GM19328 (cell line): ENCODE measurements at regions not wholly inside any gene's neighbourhood (a gene's known extent, or its start where the extent isn't known, plus 50 kb on each side); places are given as distances from the start of the nearest gene placed in this dataset.
"Not testable (repeated sequence)": the region's sequence is repeated elsewhere in the genome, so short reads cannot be mapped to it uniquely, and the experiment has no call there.

Experiments used
- ATAC-seq: cut with Tn5 transposase; IDR thresholded peaks from one replicate; pipeline ENCODE4 v1.9.1; 2021; ENCODE audit warnings: mild to moderate bottlenecking, moderate library complexity; ENCODE audit not compliant: unreplicated experiment

DNA sequence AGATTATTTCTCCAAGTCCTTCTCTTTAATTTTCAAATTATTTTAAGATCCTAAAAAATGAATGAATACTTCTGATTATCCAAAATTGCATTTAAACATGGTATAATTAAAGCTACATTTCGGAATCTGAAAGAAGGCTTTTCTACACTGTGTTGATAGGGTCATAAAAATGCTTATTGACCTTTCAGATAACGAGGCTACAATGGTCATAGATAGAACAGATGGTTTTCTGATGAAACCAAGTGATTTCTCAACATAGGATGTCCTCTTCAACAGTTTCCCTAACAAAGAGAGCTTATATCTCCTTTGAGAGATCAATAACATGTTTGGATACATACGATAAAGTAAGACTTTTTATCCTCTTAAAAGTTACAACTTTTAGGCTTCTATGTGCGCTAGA, 201.1 kb downstream of the PTH2R start:
- no peak for ATAC-seq

DNA sequence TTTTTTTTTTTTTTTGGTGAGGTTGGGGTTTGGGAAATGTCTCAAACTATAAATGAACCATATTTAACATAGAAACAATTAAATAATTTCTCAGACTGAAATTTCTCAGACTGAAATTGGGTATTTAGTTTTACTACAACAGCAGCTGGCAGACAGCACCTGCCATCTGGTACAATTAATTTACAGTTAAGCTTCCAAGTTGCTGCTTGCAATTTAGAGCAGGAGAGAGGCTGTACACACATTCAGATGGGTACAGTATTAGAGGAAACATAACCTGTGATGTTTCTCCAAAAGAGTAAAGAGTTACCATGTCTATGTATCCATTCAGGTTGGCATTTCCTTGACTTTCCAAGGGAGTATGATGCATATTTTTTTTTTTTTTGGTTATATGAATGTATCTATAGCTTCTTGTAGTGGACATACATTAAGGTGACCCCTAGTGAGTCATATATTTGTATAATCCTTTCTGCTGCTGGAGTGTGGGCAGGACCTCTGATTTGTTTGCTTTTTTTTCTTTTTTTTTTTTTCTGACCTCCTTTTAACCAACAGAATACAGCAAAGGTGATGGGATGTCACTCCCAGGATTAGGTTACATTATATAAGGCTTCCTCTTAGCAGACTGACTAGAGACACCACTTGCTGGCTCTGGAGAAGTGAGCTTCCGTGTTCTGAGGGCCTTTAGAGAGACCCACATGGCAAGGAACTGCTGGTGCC, 201.7 kb downstream of the PTH2R start:
- no peak for ATAC-seq

DNA sequence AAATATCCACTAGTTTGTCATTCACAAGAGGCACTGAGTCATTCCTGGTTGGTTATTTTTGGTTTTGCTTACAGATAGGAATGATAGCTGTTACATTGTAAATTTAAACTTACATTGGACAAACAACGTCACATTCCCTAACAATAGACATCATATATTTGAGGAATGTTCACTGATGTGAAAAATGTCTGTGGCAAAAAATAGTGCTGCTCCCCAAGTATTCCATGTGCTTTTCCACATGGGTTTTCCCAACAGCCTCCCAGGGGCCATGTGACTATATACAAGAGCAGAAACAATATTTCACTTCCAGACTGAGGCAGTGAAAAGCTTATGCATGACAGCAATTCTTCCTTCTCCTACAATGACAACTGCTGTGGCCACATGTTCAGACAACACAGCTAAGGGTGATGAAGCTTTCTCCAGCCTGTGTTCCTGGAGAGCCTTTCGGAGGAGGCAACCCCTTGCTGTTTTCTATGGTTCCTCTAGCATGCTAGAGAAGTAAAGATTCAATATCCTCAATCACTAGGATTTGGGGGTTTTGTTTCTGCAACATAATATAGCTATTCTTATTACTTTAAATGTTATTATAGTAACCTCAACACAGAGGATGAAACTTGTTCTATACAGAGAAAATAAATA, 202.7 kb downstream of the PTH2R start:
- ATAC-seq: no peak

DNA sequence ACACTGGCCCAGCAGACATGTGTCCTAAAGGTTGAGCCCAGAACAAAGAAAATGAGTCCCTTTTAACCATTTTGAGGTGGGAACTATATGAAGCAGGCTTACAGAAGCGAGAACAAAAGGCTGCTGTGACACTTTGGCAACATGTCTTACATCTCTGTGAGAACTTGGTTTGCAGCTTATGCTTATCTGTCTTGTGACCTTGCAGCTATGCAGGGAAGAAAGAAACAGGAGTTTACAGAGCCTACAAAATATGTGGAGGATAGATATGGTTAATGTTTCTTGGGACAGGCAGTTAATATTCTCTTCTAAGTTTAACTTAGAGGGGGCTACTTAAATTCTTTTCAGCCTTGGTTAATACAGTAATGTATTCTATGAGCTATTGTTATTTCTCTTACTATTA, 209.1 kb downstream of the PTH2R start:
- ATAC-seq: not testable (repeated sequence)

DNA sequence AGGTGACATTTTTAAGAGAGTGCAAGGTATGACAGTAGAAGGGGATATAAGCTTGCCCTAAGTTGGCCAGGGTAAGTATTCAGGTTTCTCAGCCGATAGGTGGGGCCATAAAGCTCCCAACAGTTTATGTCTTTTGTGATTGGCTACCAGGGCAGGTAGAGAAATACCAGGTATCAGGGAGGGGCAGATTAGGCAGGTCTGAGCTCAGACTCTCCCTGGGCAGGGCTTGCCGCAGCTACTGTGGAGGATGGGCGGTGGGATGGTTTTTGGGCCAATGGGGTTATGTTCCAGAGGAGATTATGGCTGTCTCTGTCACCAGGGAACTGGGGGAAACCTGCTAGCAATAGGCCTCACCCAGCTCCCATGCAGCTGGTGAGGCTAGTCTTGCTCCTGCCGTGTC, 211.6 kb downstream of the PTH2R start:
- ATAC-seq: no peak

DNA sequence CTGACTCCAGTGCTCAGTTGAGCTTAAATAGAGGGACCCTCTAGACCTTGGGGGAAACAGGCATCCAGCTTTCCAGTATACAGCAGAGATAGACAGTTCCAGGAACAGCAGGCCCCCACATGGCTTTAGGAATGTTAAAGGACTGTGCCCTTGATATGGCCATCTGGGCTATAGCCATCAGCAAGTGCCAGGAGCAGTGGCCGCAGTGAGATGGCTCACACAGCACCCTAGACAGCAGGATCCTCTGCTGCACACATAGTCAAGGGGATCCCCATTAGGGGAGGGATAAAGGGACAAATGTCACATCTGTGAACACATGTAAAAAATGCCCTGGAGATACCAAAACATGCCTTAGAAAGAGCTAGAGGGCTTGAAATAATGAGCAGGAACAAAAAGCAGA, 213.4 kb downstream of the PTH2R start:
- no peak for ATAC-seq

DNA sequence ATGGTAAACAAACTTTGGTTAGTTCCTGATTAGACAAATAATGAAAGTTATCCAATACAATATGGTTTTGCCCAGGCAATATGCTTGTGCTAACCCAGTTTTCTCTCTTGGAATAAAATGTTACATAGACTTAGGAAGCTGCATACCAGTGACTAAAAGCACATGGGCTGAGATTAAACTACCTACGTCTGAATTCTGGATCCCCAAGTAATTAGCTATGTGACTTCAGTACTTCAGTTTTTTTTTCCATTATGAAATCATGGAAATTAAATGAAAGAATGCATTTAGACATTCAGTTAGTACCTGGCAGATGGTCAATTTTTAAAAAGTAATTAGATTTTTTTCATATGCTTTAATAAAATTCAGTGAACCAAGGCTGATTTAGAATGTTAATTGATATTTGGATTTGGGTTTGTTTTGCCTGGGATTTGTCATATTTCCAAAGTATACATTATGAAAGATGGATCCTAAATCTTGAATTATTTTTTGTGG, 213.9 kb downstream of the PTH2R start:
- ATAC-seq: no peak

DNA sequence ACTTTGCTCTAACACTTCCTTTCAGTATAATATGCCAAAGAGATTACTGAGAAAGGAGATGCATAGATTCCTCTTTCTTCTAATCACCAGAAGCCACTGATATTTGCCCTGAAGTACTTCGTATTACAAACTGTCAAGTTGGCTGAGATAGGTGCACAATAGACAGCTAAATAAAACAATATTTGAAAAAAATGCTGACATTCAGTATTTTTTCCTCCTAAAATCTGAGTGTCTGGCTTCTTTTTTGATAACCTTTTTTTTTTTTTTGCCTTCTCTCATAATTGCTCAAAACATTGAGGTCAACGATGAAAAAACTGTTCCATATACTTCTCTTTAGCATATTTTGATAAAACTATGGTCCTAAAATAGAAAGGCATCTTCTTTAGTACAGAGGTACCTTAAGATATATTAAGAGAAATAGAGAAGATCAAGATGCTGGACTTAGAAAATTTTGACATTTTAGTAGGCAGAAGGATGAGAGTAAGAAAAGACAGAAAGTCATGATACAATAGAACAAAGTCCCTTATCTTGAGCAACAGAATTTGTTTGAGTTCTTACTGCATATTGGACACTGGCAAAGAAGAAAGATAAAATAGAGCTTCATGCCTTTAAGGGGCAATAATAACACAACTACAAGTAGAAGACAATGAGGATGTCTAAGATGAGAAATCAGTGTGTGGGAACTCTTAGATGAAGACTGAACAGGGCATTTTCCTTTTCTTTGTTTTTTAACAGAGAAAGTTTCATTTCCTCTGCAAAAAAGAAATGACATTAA, 220.7 kb downstream of the PTH2R start:
- no peak for ATAC-seq

DNA sequence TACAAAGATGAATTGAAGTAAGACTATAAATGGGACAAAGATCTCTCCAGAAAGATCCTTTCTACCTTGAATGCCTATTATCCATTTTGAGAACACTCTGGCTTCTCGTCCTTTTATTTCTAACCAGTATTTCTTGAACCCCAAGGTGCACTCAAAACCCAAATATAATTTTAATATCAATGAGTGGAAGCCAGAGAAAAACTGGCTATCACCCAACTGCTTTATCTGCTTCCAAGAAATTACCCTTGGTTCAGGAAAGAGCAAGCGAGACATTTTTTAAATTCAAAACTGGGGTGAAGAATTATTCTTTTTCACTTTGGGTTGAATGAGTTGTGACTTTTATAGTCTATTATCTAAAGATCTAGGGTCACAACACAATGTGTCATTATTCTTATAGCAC, 221.3 kb downstream of the PTH2R start:
- ATAC-seq: no peak

DNA sequence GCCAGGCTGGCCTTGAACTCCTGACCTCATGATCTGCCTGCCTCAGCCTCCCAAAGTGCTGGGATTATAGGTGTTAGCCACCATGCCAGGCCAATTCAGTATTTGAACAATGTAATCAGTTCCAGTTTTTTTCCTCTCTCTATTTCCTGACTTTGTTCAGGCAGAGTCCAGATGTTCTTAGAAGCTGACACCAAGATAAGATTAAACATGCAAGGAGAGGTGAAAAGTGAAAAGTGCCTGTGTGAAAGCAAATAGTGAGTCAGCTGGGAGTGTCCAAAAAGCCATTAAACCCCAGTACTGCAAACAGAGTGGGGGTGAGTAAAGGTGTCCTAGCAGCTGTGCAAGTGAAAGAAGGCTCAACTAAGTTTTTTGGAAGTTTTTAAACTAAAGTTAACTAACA, 231.5 kb downstream of the PTH2R start:
- no peak for ATAC-seq

DNA sequence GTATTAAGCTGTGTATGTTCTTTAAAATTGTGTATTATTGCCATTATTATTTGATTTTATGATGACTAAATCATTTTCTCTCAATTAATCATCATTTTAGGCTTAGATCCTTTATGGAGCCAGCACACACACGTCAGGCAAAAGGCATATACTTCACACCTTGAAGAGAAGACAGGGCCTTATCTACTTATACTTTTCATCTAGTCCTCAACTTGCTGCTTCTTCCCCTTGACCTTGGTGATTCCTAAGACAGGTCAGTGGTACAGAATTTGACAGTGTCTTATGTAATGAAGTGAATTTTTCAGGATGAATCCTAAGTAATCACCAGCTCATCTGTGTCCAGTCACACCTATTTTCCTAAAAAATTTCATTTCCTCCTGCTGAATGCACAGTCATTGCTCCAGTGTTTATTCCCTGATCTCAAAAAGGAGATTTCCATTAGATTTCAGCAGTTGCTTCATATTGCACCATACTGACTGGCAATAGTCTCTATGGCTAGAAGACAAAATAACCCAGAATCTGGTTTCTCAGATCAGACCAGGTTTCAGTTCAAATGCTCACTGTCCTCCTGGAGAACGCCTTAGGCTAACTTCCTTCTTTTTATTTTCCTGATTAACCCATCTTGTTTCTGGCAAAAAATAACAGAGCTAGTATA, 235.7 kb downstream of the PTH2R start:
- no peak for ATAC-seq

DNA sequence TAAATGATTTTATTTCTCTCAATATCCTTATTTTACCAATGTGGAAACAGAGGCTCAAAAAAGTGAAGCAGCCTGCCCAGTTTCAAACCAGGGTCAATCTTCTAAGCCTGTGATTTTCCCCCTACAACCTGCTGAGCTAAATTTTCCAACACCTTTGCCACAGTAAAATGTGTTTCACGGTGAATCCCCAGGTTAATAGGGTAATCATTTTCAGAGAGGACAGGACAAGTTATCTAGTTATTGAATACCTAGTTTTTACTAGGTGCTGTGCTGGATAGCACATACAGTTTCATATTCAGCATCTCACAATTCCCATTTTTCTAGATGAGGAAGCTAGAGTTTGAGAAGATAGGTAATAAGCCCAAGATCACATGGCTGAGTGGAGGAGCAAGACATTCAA, 236.6 kb downstream of the PTH2R start:
- ATAC-seq: no peak

DNA sequence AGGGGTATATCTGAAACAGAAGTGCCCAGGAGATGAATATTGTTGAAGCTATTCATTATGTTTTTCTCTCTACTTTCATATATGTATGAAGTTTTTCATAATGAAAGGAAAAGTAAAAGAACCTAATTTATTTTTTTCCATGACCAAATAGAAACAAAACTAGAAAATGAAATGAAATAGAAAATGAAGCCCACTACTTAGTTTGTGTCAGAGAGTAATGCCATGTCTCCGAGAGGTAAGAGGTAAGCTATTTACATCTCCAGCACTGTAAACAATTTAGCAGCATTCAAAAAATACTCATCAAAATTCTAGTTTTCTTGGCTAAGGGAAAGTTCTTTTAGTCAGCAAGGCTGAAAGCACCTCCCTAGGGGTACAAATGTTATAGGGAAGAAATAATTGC, 238.6 kb downstream of the PTH2R start:
- no peak for ATAC-seq

DNA sequence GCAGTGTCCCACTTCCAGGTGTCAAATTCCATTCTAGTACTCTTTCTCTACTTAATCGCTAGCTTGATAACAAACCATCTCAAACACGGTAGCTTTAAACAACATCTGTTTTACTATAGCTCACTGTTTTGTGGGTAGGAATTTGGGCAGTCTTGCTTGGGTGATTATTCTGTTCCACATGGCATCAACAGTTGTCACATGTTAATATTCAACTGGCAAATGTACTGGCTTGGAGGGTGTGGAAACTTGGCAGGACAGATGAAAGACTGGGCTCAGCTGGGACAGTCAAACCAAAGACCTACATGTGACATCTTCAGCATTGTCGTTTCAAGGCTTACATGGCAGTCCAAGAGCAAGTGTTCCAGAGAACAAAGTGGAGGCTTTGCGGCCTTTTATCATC, 241.8 kb downstream of the PTH2R start:
- no peak for ATAC-seq

DNA sequence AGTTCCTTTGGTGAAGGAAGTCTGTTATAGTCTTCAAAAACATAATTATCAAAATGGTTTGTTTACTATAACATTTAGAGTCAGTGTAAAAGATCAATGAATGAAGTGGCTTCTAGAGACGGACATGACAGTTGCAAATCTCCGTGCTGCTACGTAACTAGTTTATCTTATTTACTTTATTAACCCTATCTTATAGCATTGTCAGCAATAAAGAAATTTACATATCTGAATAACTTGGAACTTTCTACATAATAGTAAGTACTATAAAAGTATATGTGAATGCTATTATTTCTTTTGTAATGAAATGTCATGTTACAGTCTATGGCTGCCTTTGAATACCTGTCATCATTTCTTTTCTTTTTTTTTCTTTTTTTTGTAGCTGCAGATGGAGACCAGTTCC, 246.8 kb downstream of the PTH2R start:
- no peak for ATAC-seq

DNA sequence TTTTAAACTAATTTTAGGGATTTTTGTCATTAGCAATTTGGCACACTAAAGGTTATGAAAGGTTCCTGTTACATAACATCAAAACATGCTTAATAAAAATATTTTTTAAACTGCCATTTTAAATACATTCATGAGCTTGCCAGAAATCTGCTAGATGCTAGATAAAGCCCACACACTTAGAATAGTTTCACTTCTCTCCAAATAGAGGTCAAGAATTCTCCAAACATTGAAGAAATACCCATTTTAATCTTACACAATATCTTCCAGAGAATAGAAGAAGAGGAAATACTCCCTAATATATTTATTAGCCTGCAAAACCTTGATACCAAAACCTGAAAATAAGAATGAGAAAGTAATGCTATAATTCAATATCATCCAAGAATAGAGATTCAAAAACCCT, 247.5 kb downstream of the PTH2R start:
- no peak for ATAC-seq

DNA sequence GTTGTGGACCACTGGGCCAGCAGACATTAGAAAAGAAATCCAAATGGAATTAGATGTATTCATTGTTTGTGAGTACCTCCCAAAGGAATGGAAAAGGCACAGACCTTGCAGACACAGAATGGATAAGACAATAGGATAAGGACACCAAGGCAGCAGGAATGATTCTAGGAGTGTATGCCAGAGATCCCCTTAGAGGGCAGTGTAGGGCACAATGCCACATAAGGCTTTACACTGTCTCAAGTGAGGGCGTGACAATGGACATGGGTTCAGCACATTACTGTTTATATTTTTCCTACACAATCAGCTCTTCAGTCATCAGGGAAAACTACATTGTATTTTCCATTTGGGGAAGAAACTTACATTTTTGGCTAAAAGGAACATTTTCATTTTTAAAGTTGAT, 250.9 kb downstream of the PTH2R start:
- no peak for ATAC-seq

DNA sequence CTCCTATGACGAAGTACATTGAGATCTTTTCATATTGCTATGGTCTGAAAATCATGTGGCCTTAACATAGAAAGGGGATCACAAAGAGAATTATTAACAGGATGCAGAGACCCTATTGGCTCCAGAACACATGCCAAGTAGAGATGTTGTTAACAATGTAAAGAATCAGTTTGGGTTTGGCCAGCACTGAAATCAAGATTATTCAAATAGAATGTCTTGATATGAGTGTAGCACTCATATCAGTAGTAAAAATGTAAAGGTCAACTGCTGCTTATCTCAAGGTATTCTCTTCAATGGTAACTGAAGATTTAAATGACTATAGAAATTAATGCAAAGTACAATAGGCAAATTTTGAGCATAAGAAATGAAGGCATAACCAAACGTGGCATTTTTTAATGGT, 262.8 kb downstream of the PTH2R start:
- no peak for ATAC-seq

DNA sequence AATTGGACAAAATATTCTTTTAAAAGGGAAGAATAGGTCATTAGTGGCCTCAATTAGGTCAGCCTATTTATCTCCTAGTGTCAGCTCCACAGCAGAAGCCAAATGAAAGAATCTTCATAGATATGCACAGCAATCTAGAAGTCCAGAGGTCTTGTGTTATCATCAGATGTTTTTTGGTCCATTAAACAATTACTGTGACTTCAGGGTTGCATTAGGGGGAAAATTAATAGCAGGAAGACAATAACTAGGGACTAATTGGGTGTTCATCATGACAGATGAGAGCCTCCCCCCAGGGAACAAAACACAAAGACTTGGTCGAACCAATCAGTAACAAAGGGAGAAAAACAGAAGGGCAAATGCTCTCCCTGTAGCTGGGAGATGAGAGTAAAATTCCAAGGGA, 264.7 kb downstream of the PTH2R start:
- no peak for ATAC-seq

DNA sequence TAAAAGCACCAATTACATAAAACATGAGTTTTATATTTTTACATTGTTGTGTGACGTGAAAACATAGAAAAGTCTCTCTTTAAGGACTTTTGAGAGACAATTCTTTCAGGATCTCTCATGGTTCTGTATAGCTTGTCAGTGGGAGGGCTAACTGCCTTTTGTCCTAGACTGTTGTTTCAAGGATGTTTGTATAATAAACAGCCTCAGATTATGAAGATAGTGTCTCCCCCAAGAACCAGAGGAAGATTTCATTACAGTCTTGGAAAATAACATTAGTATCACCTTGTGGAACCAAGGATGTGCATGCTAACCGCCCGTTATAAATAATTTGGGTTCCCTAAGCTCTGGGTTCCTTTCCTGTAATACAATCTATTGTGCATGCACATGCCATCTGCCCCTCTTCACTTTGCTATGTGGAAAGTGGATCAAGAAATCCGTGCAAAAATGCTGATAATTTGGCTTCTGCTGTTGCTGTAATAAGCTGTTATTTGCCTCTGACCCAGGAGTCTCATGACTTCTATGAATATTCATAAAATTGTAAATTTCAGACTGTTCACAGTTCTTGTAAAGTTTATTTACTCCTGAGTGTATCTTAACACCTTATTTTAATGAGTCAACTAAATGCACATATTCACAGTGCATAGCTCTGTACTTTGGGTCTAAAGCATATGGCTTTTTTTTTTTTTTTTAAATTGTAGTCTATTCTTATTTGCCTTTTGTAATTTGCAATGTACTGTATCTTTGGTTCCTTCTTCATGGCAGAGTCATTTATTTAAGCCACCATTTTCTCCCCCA, 265.5 kb downstream of the PTH2R start:
- no peak for ATAC-seq

DNA sequence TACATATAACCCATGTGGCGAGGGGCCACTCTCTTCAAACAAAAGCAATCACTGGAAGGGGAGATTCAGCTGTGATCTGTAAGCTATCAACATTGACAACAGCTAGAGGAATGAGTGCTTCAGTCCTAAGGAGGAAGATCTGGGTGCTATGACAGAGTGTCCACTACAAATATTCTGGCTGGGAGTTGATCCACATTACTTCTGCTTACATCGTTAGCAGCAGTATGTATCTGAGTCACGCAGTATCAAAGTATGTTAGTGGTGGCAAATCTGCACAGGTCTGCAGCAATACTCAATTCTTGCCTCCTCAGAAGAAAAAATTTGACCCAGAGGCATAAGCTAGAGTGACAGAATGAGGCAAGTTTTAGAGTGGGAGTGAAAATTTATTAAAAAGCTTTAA, 267.0 kb downstream of the PTH2R start:
- no peak for ATAC-seq
